WTC11 (cell line): ENCODE measurements at regions not wholly inside any gene's neighbourhood (a gene's known extent, or its start where the extent isn't known, plus 50 kb on each side); places are given as distances from the start of the nearest gene placed in this dataset.
"Not testable (repeated sequence)": the region's sequence is repeated elsewhere in the genome, so short reads cannot be mapped to it uniquely, and the experiment has no call there.

ENCODE experiments used
- ATAC-seq: fragments of 200-7000 bp; cut with Tn5 transposase; 2 replicates; pipeline ENCODE4 v1.10.0; 2021; ENCODE audit warnings: mild to moderate bottlenecking, moderate library complexity
- CTCF ChIA-PET: fragments of 300-600 bp; sonication (Branson Sonifier 250); formaldehyde crosslinking; loops from one replicate; lab custom pipeline; 2021; ENCODE audit warnings: antibody characterized with exemption; lab: Charles Lee
- POLR2A ChIA-PET: fragments of 350-600 bp; sonication (Branson Sonifier 250); formaldehyde crosslinking; loops from one replicate; lab custom pipeline; 2021; ENCODE audit warnings: antibody characterized with exemption; lab: Charles Lee
- DNase-seq: peaks from one replicate; pipeline ENCODE4 v3.0.0; 2021; ENCODE audit warnings: low spot score
- H3K27ac Mint-ChIP-seq: 2 replicates; pipeline ENCODE4 v1.8.0; 2021; ENCODE audit warnings: mixed read lengths
- H3K27me3 Mint-ChIP-seq: 2 replicates; pipeline ENCODE4 v1.8.0; 2021; ENCODE audit warnings: low read depth, mild to moderate bottlenecking, moderate library complexity, mixed read lengths
- H3K36me3 Mint-ChIP-seq: 2 replicates; pipeline ENCODE4 v1.8.0; 2021; ENCODE audit warnings: mixed read lengths
- H3K4me1 Mint-ChIP-seq: 2 replicates; pipeline ENCODE4 v1.8.0; 2022; ENCODE audit warnings: mixed read lengths
- H3K4me3 Mint-ChIP-seq: 2 replicates; pipeline ENCODE4 v1.8.0; 2021; ENCODE audit warnings: mild to moderate bottlenecking, moderate library complexity, mixed read lengths
- H3K9me3 Mint-ChIP-seq: 2 replicates; pipeline ENCODE4 v1.8.0; 2021; ENCODE audit warnings: mixed read lengths
- GABPB1 ChIP-seq: sonication (generic); formaldehyde crosslinking; IDR thresholded peaks from 2 replicates; pipeline ENCODE4 v1.8.1; 2023; ENCODE audit warnings: mild to moderate bottlenecking, missing genetic modification reagents
- MYBL2 ChIP-seq: sonication (generic); formaldehyde crosslinking; IDR thresholded peaks from 2 replicates; pipeline ENCODE4 v1.8.1; 2023; ENCODE audit warnings: mild to moderate bottlenecking, moderate library complexity, missing genetic modification reagents
- NFATC4 ChIP-seq: fragments of 250-450 bp; sonication (Bioruptor Pico); IDR thresholded peaks from 2 replicates; pipeline ENCODE4 v1.9.0; 2021; ENCODE audit warnings: mild to moderate bottlenecking
- NFE2L1 ChIP-seq: sonication (generic); formaldehyde crosslinking; IDR thresholded peaks from 2 replicates; pipeline ENCODE4 v1.8.1; 2023; ENCODE audit warnings: missing genetic modification reagents
- NR1H2 ChIP-seq: sonication (generic); formaldehyde crosslinking; IDR thresholded peaks from 2 replicates; pipeline ENCODE4 v1.9.0; 2021; ENCODE audit warnings: mild to moderate bottlenecking, moderate library complexity, missing genetic modification reagents
- TP53 ChIP-seq: sonication (generic); formaldehyde crosslinking; IDR thresholded peaks from 2 replicates; pipeline ENCODE4 v1.8.1; 2023; ENCODE audit warnings: mild to moderate bottlenecking, missing genetic modification reagents
- ZNF121 ChIP-seq: sonication (generic); formaldehyde crosslinking; IDR thresholded peaks from 2 replicates; pipeline ENCODE4 v1.8.0; 2023; ENCODE audit warnings: missing genetic modification reagents
- ZNF317 ChIP-seq: sonication (generic); formaldehyde crosslinking; IDR thresholded peaks from 2 replicates; pipeline ENCODE4 v1.8.1; 2023; ENCODE audit warnings: low read depth, mild to moderate bottlenecking, moderate library complexity, missing genetic modification reagents, borderline replicate concordance
- TF ChIP-seq, protein P1 (sequence below): fragments of 250-450 bp; sonication (Bioruptor Pico); IDR thresholded peaks from 2 replicates; pipeline ENCODE4 v1.9.0; 2021; ENCODE audit warnings: mild to moderate bottlenecking
- TF ChIP-seq, protein P2 (sequence below): sonication (generic); formaldehyde crosslinking; IDR thresholded peaks from 2 replicates; pipeline ENCODE4 v1.8.0; 2022; ENCODE audit warnings: mild to moderate bottlenecking, missing genetic modification reagents
- TF ChIP-seq, protein P3 (sequence below): fragments of 200-600 bp; IDR thresholded peaks from 2 replicates; pipeline ENCODE4 v1.8.0; 2022; ENCODE audit warnings: antibody characterized with exemption
- TF ChIP-seq, protein P4 (sequence below): fragments of 250-450 bp; sonication (Bioruptor Pico); IDR thresholded peaks from 2 replicates; pipeline ENCODE4 v1.9.0; 2021; ENCODE audit warnings: moderate library complexity, mild to moderate bottlenecking, inconsistent platforms, borderline replicate concordance
- TF ChIP-seq, protein P5 (sequence below): sonication (generic); formaldehyde crosslinking; IDR thresholded peaks from 2 replicates; pipeline ENCODE4 v1.8.0; 2022; ENCODE audit warnings: mild to moderate bottlenecking, missing genetic modification reagents

DNA sequence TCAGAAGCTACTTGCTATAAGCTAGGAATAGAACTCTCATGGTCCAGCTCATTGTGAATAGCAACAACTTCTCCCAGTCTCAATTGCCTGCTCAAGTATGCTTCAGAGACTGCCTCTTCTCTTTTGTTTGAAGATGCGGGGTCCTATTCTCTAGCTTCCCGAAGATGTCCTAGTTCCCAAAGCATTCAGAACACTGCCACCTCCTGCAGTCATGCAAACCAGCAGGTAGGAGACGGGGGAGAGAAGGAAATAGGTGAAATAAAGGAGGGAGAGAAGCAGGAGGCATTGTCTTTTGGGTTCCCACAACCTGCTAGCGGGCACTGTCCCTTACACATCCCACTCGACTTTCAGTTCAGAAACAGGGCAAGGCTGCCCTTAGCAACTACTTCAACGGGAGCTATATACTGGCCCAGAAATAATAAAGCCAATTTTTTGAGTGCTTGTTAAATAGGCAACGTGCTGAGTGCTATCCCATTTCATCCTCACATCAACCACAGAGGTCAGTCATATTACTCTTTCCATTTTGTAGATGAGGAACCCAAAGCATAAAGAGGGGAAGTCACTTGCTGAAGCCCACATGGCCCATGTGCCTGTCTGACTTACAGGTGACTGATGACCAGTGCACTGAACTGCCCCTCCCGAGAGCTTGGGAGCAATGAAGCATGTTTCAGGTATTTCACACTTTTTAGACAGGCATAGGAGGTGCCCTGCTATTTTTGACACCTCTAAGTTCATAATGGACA is 61.9 kb upstream of the ATXN1 start (continued):
- TF ChIP-seq, protein P1, sequence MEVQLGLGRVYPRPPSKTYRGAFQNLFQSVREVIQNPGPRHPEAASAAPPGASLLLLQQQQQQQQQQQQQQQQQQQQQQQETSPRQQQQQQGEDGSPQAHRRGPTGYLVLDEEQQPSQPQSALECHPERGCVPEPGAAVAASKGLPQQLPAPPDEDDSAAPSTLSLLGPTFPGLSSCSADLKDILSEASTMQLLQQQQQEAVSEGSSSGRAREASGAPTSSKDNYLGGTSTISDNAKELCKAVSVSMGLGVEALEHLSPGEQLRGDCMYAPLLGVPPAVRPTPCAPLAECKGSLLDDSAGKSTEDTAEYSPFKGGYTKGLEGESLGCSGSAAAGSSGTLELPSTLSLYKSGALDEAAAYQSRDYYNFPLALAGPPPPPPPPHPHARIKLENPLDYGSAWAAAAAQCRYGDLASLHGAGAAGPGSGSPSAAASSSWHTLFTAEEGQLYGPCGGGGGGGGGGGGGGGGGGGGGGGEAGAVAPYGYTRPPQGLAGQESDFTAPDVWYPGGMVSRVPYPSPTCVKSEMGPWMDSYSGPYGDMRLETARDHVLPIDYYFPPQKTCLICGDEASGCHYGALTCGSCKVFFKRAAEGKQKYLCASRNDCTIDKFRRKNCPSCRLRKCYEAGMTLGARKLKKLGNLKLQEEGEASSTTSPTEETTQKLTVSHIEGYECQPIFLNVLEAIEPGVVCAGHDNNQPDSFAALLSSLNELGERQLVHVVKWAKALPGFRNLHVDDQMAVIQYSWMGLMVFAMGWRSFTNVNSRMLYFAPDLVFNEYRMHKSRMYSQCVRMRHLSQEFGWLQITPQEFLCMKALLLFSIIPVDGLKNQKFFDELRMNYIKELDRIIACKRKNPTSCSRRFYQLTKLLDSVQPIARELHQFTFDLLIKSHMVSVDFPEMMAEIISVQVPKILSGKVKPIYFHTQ (CRISPR knock-in tag): no peak
- TF ChIP-seq NR1H2 (CRISPR knock-in tag): no peak
- TF ChIP-seq, protein P2, sequence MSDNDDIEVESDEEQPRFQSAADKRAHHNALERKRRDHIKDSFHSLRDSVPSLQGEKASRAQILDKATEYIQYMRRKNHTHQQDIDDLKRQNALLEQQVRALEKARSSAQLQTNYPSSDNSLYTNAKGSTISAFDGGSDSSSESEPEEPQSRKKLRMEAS (CRISPR knock-in tag): no peak
- TF ChIP-seq TP53 (CRISPR knock-in tag): no peak
- TF ChIP-seq, all 79 proteins: peak for 0

DNA sequence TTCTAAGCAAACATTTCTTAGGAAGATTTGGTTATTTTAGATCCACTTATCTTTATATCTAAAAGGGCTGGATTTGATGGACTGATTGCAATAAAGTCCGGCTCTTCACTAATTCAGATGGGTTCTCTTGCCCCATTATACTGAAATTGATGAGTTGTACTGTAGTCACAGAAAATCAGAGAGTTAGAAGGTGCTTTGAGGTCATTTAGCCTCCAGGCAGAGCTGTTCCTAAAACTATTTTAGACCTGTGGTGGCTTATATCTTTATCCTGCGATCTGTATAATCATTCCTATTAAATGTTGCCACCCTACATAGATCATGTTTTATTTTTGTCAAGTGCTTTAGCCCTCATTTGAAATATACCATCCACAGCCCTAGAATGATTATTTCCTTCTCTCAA is 61.3 kb upstream of the ATXN1 start:
- no peak for ATAC-seq
- no peaks in the 10 kb centered on the region for H3K9me3 Mint-ChIP-seq
- POLR2A ChIA-PET: no interaction called here
- CTCF ChIA-PET: interaction anchor here (1.5 to 1.7 kb wide), 2 partner anchors 15 to 59 kb away, joined by 3 to 6 read pairs; no protein-coding TSS in a partner anchor
- no peaks in the 10 kb centered on the region for H3K36me3 Mint-ChIP-seq
- peaks cover 12% of the 10 kb centered on the region for H3K4me1 Mint-ChIP-seq
- TF ChIP-seq ZNF121 (CRISPR knock-in tag): no peak
- TF ChIP-seq NFATC4 (CRISPR knock-in tag): no peak
- TF ChIP-seq, protein P2 (CRISPR knock-in tag): no peak
- TF ChIP-seq, protein P3, sequence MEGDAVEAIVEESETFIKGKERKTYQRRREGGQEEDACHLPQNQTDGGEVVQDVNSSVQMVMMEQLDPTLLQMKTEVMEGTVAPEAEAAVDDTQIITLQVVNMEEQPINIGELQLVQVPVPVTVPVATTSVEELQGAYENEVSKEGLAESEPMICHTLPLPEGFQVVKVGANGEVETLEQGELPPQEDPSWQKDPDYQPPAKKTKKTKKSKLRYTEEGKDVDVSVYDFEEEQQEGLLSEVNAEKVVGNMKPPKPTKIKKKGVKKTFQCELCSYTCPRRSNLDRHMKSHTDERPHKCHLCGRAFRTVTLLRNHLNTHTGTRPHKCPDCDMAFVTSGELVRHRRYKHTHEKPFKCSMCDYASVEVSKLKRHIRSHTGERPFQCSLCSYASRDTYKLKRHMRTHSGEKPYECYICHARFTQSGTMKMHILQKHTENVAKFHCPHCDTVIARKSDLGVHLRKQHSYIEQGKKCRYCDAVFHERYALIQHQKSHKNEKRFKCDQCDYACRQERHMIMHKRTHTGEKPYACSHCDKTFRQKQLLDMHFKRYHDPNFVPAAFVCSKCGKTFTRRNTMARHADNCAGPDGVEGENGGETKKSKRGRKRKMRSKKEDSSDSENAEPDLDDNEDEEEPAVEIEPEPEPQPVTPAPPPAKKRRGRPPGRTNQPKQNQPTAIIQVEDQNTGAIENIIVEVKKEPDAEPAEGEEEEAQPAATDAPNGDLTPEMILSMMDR: no peak
- TF ChIP-seq NFE2L1 (CRISPR knock-in tag): no peak
- TF ChIP-seq, protein P4, sequence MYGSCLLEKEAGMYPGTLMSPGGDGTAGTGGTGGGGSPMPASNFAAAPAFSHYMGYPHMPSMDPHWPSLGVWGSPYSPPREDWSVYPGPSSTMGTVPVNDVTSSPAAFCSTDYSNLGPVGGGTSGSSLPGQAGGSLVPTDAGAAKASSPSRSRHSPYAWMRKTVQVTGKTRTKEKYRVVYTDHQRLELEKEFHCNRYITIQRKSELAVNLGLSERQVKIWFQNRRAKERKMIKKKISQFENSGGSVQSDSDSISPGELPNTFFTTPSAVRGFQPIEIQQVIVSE (CRISPR knock-in tag): no peak
- TF ChIP-seq, protein P5, sequence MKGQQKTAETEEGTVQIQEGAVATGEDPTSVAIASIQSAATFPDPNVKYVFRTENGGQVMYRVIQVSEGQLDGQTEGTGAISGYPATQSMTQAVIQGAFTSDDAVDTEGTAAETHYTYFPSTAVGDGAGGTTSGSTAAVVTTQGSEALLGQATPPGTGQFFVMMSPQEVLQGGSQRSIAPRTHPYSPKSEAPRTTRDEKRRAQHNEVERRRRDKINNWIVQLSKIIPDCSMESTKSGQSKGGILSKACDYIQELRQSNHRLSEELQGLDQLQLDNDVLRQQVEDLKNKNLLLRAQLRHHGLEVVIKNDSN (CRISPR knock-in tag): no peak
- no peak for TF ChIP-seq MYBL2 (CRISPR knock-in tag)
- H3K27me3 Mint-ChIP-seq: no peaks in the 10 kb centered on the region
- H3K4me3 Mint-ChIP-seq: no peak overlapping the region
- H3K27ac Mint-ChIP-seq: no peak overlapping the region
- DNase-seq: no peak

DNA sequence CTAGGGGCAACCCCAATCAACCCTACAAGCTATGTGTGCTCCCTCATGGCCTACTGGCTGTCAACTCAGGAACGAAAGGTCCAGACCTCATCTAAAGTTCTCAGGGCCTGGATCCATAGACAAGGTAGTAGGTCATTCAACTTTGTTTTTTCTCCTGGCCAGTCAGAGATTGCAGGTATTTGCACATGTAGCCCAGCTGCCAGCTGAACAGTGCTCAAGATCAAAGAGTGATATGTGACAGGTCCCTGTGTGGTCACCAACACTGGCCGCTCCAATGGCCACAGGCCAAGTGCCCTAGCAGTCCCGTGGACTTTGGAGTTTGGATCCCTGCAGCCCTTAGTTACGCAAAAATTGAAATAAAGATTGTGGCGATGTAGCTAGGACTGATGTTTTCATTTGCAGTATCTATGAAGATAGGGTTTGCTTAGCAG is 60.6 kb upstream of the ATXN1 start:
- H3K36me3 Mint-ChIP-seq: no peaks in the 10 kb centered on the region
- H3K4me3 Mint-ChIP-seq: no peak overlapping the region
- DNase-seq (no peak), ATAC-seq (no peak)
- no peak for TF ChIP-seq ZNF317
- peak; percentile 88 for TF ChIP-seq GABPB1 (CRISPR knock-in tag)
- H3K27me3 Mint-ChIP-seq: no peaks in the 10 kb centered on the region
- H3K9me3 Mint-ChIP-seq: no peaks in the 10 kb centered on the region
- no peak overlapping the region for H3K27ac Mint-ChIP-seq
- ChIA-PET POLR2A (no interaction called here), CTCF (interaction anchor here (1.7 kb wide), 1 partner anchor 59 kb away, joined by 6 read pairs; no protein-coding TSS in a partner anchor)
- peaks cover 12% of the 10 kb centered on the region for H3K4me1 Mint-ChIP-seq

DNA sequence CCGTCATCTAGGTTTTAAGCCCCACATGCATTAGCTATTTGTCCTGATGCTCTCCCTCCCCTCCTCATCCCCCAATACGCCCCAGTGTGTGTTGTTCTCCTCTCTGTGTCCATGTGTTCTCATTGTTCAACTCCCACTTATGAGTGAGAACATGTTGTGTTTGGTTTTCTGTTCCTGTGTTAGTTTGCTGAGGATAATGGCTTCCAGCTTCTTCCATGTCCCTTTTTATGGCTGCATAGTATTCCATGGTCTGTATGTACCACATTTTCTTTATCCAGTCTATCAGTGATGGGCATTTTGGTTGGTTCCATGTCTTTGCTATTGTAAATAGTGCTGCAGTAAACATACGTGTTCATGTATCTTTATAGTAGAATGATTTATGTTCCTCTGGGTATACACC is 59.0 kb upstream of the ATXN1 start:
- DNase-seq, H3K36me3 Mint-ChIP-seq, POLR2A ChIA-PET, H3K27me3 Mint-ChIP-seq, H3K27ac Mint-ChIP-seq, ATAC-seq, H3K4me1 Mint-ChIP-seq, H3K9me3 Mint-ChIP-seq, H3K4me3 Mint-ChIP-seq: not testable (repeated sequence)
- CTCF ChIA-PET: interaction anchor here (0.6 to 1.6 kb wide), 7 partner anchors 17 to 297 kb away, joined by 3 to 7 read pairs (median 4); no protein-coding TSS in a partner anchor
